Ovary (tissue), 3 donors: ENCODE measurements at regions not wholly inside any gene's neighbourhood (a gene's known extent, or its start where the extent isn't known, plus 50 kb on each side); places are given as distances from the start of the nearest gene placed in this dataset.

Experiments
- CTCF ChIP-seq, 3 donors: fragments of 450-650 bp in 2 of 3; fragments of 200-600 bp in 1 of 3; IDR thresholded peaks; one replicate each; pipeline versions ENCODE4 v1.5.1 to v1.8.0; 2016 to 2022; ENCODE audit warnings: antibody characterized with exemption in 3 of 3, mild to moderate bottlenecking in 1 of 3
- POLR2A ChIP-seq: fragments of 450-650 bp; IDR thresholded peaks from one replicate; pipeline ENCODE4 v1.6.1; 2017; ENCODE audit warnings: antibody characterized with exemption, mild to moderate bottlenecking, moderate library complexity
- donor health status: DM: no; HTN: no; CAD: no.

- TF ChIP-seq CTCF (IDR thresholded peaks at IDR 0.05) = no peak
- TF ChIP-seq POLR2A = no peak
Measured at GRCh38 chr13:107830804-107831203, 384.5 kb downstream of the LIG4 start.
